WTC11 (cell line): ENCODE measurements at regions not wholly inside any gene's neighbourhood (a gene's known extent, or its start where the extent isn't known, plus 50 kb on each side); places are given as distances from the start of the nearest gene placed in this dataset.

Experiments
- ATAC-seq: fragments of 200-7000 bp; cut with Tn5 transposase; 2 replicates; pipeline ENCODE4 v1.10.0; 2021; ENCODE audit warnings: mild to moderate bottlenecking, moderate library complexity
- CTCF ChIA-PET: fragments of 300-600 bp; sonication (Branson Sonifier 250); formaldehyde crosslinking; loops from one replicate; lab custom pipeline; 2021; ENCODE audit warnings: antibody characterized with exemption; lab: Charles Lee
- POLR2A ChIA-PET: fragments of 350-600 bp; sonication (Branson Sonifier 250); formaldehyde crosslinking; loops from one replicate; lab custom pipeline; 2021; ENCODE audit warnings: antibody characterized with exemption; lab: Charles Lee
- DNase-seq: peaks from one replicate; pipeline ENCODE4 v3.0.0; 2021; ENCODE audit warnings: low spot score
- H3K27ac Mint-ChIP-seq: 2 replicates; pipeline ENCODE4 v1.8.0; 2021; ENCODE audit warnings: mixed read lengths
- H3K27me3 Mint-ChIP-seq: 2 replicates; pipeline ENCODE4 v1.8.0; 2021; ENCODE audit warnings: low read depth, mild to moderate bottlenecking, moderate library complexity, mixed read lengths
- H3K36me3 Mint-ChIP-seq: 2 replicates; pipeline ENCODE4 v1.8.0; 2021; ENCODE audit warnings: mixed read lengths
- H3K4me1 Mint-ChIP-seq: 2 replicates; pipeline ENCODE4 v1.8.0; 2022; ENCODE audit warnings: mixed read lengths
- H3K4me3 Mint-ChIP-seq: 2 replicates; pipeline ENCODE4 v1.8.0; 2021; ENCODE audit warnings: mild to moderate bottlenecking, moderate library complexity, mixed read lengths
- H3K9me3 Mint-ChIP-seq: 2 replicates; pipeline ENCODE4 v1.8.0; 2021; ENCODE audit warnings: mixed read lengths
- CREB1 ChIP-seq: sonication (generic); formaldehyde crosslinking; IDR thresholded peaks from 2 replicates; pipeline ENCODE4 v1.8.0; 2023; ENCODE audit warnings: mild to moderate bottlenecking, missing genetic modification reagents
- ELF4 ChIP-seq: sonication (generic); formaldehyde crosslinking; IDR thresholded peaks from 2 replicates; pipeline ENCODE4 v1.8.1; 2022; ENCODE audit warnings: low read depth, mild to moderate bottlenecking, moderate library complexity, missing genetic modification reagents
- EMX1 ChIP-seq: fragments of 250-450 bp; sonication (Bioruptor Pico); IDR thresholded peaks from 2 replicates; pipeline ENCODE4 v1.8.0; 2021; ENCODE audit warnings: mild to moderate bottlenecking
- JAZF1 ChIP-seq: fragments of 250-450 bp; sonication (Bioruptor Pico); IDR thresholded peaks from 2 replicates; pipeline ENCODE4 v1.9.0; 2021; ENCODE audit warnings: moderate library complexity, mild to moderate bottlenecking, inconsistent platforms
- JUN ChIP-seq: sonication (generic); formaldehyde crosslinking; IDR thresholded peaks from 2 replicates; pipeline ENCODE4 v1.8.0; 2023; ENCODE audit warnings: mild to moderate bottlenecking, missing genetic modification reagents
- MXD4 ChIP-seq: fragments of 250-450 bp; sonication (Bioruptor Pico); IDR thresholded peaks from 2 replicates; pipeline ENCODE4 v1.8.0; 2021; ENCODE audit warnings: mild to moderate bottlenecking, moderate library complexity, borderline replicate concordance
- NFE2L1 ChIP-seq: sonication (generic); formaldehyde crosslinking; IDR thresholded peaks from 2 replicates; pipeline ENCODE4 v1.8.1; 2023; ENCODE audit warnings: missing genetic modification reagents
- OVOL2 ChIP-seq: fragments of 250-450 bp; sonication (Bioruptor Pico); IDR thresholded peaks from 2 replicates; pipeline ENCODE4 v1.9.0; 2021; ENCODE audit warnings: mild to moderate bottlenecking, borderline replicate concordance
- RORB ChIP-seq: fragments of 250-450 bp; sonication (Bioruptor Pico); IDR thresholded peaks from 2 replicates; pipeline ENCODE4 v1.9.0; 2021; ENCODE audit warnings: mild to moderate bottlenecking
- SOX15 ChIP-seq: fragments of 250-450 bp; sonication (Bioruptor Pico); IDR thresholded peaks from 2 replicates; pipeline ENCODE4 v1.9.0; 2021; ENCODE audit warnings: mild to moderate bottlenecking
- TP53 ChIP-seq: sonication (generic); formaldehyde crosslinking; IDR thresholded peaks from 2 replicates; pipeline ENCODE4 v1.8.1; 2023; ENCODE audit warnings: mild to moderate bottlenecking, missing genetic modification reagents
- ZNF121 ChIP-seq: sonication (generic); formaldehyde crosslinking; IDR thresholded peaks from 2 replicates; pipeline ENCODE4 v1.8.0; 2023; ENCODE audit warnings: missing genetic modification reagents
- ZNF138 ChIP-seq: sonication (generic); formaldehyde crosslinking; conservative IDR thresholded peaks from 2 replicates; pipeline ENCODE4 v1.8.1; 2022; ENCODE audit warnings: mild to moderate bottlenecking, moderate library complexity, missing genetic modification reagents
- TF ChIP-seq, protein P1 (sequence below): fragments of 200-600 bp; IDR thresholded peaks from 2 replicates; pipeline ENCODE4 v1.8.0; 2022; ENCODE audit warnings: antibody characterized with exemption
- TF ChIP-seq, protein P2 (sequence below): sonication (generic); formaldehyde crosslinking; IDR thresholded peaks from 2 replicates; pipeline ENCODE4 v1.8.1; 2022; ENCODE audit warnings: low read depth, missing genetic modification reagents, borderline replicate concordance
- TF ChIP-seq, protein P3 (sequence below): sonication (generic); formaldehyde crosslinking; IDR thresholded peaks from 2 replicates; pipeline ENCODE4 v1.8.0; 2023; ENCODE audit warnings: missing genetic modification reagents
- TF ChIP-seq, protein P4 (sequence below): sonication (generic); formaldehyde crosslinking; IDR thresholded peaks from 2 replicates; pipeline ENCODE4 v1.8.1; 2022; ENCODE audit warnings: mild to moderate bottlenecking, missing genetic modification reagents, moderate library complexity, borderline replicate concordance
- TF ChIP-seq, protein P5 (sequence below): sonication (generic); formaldehyde crosslinking; IDR thresholded peaks from 2 replicates; pipeline ENCODE4 v1.8.0; 2022; ENCODE audit warnings: mild to moderate bottlenecking, missing genetic modification reagents
- TF ChIP-seq, protein P6 (sequence below): sonication (generic); formaldehyde crosslinking; IDR thresholded peaks from 2 replicates; pipeline ENCODE4 v1.8.1; 2023; ENCODE audit warnings: mild to moderate bottlenecking, missing genetic modification reagents

DNA sequence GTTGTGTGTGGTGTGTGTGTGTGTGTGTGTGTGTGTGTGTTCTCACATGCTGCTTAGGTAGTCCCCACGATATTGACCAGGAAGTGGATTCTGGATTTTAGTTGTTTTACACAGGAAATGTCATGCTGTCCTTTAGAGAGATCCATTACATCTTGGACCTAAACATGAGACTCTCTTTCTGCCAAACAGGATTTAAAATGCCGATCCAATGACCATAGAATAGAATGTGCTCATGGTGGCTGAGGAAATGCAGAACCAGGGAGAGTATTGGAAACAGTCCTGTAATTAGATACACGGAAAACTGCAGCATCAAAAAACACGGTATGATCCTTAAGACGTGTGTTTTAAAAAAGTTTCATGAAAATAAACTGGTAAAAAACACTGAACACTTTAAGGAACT lies 347.8 kb upstream of the FRG1 start:
- H3K27me3 Mint-ChIP-seq: no peaks in the 10 kb centered on the region
- H3K4me3 Mint-ChIP-seq: no peak overlapping the region
- TF ChIP-seq TP53 (CRISPR knock-in tag) (no peak), JUN (CRISPR knock-in tag) (no peak), ZNF138 (CRISPR knock-in tag) (no peak)
- TF ChIP-seq, protein P1, sequence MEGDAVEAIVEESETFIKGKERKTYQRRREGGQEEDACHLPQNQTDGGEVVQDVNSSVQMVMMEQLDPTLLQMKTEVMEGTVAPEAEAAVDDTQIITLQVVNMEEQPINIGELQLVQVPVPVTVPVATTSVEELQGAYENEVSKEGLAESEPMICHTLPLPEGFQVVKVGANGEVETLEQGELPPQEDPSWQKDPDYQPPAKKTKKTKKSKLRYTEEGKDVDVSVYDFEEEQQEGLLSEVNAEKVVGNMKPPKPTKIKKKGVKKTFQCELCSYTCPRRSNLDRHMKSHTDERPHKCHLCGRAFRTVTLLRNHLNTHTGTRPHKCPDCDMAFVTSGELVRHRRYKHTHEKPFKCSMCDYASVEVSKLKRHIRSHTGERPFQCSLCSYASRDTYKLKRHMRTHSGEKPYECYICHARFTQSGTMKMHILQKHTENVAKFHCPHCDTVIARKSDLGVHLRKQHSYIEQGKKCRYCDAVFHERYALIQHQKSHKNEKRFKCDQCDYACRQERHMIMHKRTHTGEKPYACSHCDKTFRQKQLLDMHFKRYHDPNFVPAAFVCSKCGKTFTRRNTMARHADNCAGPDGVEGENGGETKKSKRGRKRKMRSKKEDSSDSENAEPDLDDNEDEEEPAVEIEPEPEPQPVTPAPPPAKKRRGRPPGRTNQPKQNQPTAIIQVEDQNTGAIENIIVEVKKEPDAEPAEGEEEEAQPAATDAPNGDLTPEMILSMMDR: no peak
- TF ChIP-seq, protein P2, sequence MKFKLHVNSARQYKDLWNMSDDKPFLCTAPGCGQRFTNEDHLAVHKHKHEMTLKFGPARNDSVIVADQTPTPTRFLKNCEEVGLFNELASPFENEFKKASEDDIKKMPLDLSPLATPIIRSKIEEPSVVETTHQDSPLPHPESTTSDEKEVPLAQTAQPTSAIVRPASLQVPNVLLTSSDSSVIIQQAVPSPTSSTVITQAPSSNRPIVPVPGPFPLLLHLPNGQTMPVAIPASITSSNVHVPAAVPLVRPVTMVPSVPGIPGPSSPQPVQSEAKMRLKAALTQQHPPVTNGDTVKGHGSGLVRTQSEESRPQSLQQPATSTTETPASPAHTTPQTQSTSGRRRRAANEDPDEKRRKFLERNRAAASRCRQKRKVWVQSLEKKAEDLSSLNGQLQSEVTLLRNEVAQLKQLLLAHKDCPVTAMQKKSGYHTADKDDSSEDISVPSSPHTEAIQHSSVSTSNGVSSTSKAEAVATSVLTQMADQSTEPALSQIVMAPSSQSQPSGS: no peak
- TF ChIP-seq, protein P3, sequence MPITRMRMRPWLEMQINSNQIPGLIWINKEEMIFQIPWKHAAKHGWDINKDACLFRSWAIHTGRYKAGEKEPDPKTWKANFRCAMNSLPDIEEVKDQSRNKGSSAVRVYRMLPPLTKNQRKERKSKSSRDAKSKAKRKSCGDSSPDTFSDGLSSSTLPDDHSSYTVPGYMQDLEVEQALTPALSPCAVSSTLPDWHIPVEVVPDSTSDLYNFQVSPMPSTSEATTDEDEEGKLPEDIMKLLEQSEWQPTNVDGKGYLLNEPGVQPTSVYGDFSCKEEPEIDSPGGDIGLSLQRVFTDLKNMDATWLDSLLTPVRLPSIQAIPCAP (CRISPR knock-in tag): no peak
- TF ChIP-seq, all 79 proteins: peak for 0
- no peak for DNase-seq
- Mint-ChIP-seq H3K4me1 (no peaks in the 10 kb centered on the region), H3K36me3 (peaks cover 15% of the 10 kb centered on the region), H3K9me3 (peaks cover 52% of the 10 kb centered on the region), H3K27ac (no peak overlapping the region)
- CTCF ChIA-PET: no interaction called here
- POLR2A ChIA-PET: no interaction called here
- ATAC-seq: no peak

DNA sequence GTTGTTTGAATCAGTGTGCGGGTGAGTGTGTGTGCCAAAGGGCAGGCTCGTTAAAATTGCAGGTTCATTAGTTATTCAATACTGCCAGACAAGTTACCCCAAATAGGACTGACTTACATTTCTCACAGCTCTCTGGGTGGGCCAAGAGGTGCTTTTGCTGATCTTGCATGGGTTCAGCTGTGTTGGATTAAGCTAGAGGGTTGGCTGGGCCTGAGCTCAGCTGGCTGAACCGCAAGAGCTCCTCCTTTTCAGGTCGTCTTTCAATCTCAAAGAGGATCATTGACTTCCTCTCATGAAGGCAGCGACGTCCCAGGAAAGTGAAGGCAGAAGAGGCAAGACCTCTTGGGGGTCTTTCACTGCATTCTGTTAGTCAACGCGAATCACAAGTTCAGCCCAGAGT lies 343.3 kb upstream of the FRG1 start:
- TF ChIP-seq JAZF1 (no peak), ELF4 (CRISPR knock-in tag) (no peak), JUN (CRISPR knock-in tag) (no peak)
- H3K27me3 Mint-ChIP-seq: no peaks in the 10 kb centered on the region; the same call in 1 of the 2 replicates
- H3K9me3 Mint-ChIP-seq: peaks cover 52% of the 10 kb centered on the region
- no peak overlapping the region for H3K4me3 Mint-ChIP-seq
- ChIA-PET CTCF (no interaction called here), POLR2A (no interaction called here)
- peaks cover 24% of the 10 kb centered on the region for H3K36me3 Mint-ChIP-seq
- DNase-seq (no peak), ATAC-seq (no peak)
- no peak overlapping the region for H3K27ac Mint-ChIP-seq
- H3K4me1 Mint-ChIP-seq: no peaks in the 10 kb centered on the region

DNA sequence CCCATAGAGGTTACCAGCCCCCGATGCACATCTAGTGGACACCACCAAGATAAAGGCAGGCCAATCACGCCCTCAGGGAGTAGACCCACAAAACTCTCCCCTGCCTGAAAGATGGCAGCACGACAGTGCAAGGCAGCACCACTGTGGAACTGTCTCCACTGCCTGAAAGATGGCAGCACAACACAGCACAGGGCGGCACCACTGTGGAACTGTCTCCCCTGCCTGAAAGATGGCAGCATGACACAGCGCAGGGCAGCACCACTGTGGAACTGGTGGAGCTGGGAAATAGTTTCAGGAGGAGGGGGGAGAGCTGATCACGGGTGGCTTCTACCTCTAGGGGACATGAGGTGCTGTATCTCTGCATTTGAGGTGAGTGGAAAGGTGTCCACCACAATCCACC lies 340.4 kb upstream of the FRG1 start:
- peaks cover 24% of the 10 kb centered on the region for H3K36me3 Mint-ChIP-seq
- H3K27ac Mint-ChIP-seq: no peak overlapping the region
- H3K9me3 Mint-ChIP-seq: peaks cover 46% of the 10 kb centered on the region
- no peak for ATAC-seq
- H3K4me1 Mint-ChIP-seq: peaks cover 4% of the 10 kb centered on the region
- ChIA-PET CTCF (no interaction called here), POLR2A (no interaction called here)
- no peak for DNase-seq
- no peak overlapping the region for H3K4me3 Mint-ChIP-seq
- TF ChIP-seq OVOL2: no peak
- no peak for TF ChIP-seq NFE2L1 (CRISPR knock-in tag)
- H3K27me3 Mint-ChIP-seq: no peaks in the 10 kb centered on the region; the same call in 1 of the 2 replicates

DNA sequence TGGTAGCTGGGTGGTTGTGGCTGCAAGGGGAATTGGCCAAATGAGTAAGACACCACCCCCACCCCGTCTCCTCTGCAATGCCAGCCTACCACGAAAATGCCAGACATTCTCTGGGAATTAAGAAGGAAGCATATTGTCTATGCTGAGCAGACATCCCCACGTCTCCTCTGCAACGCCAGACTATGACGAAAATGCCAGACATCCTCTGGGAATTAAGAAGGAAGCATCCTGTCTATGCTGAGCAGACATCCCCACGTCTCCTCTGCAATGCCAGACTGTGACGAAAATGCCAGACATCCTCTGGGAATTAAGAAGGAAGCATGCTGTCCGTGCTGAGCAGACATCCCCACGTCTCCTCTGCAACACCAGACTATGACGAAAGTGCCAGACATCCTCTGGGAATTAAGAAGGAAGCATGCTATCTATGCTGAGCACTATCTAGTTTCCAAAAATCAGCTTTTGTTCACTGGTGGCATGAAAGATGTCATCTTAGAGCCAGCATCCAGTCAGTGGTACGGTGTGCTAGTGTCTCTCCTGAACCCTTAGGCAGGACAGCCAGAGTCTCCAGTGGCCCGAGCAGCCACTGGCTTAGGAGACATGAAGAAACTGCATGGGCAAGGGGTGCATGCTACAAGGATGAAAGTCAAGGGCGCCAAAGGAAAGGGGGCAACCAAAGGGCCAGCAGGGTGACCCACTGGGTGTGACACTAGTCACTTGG lies 339.8 kb upstream of the FRG1 start:
- H3K4me3 Mint-ChIP-seq: no peak overlapping the region
- ATAC-seq: no peak
- no peaks in the 10 kb centered on the region; the same call in 1 of the 2 replicates for H3K27me3 Mint-ChIP-seq
- peaks cover 4% of the 10 kb centered on the region for H3K4me1 Mint-ChIP-seq
- H3K36me3 Mint-ChIP-seq: peaks cover 24% of the 10 kb centered on the region
- H3K27ac Mint-ChIP-seq: no peak overlapping the region
- peaks cover 50% of the 10 kb centered on the region for H3K9me3 Mint-ChIP-seq
- no peak for DNase-seq
- CTCF ChIA-PET: no interaction called here
- POLR2A ChIA-PET: no interaction called here
- TF ChIP-seq, protein P4, sequence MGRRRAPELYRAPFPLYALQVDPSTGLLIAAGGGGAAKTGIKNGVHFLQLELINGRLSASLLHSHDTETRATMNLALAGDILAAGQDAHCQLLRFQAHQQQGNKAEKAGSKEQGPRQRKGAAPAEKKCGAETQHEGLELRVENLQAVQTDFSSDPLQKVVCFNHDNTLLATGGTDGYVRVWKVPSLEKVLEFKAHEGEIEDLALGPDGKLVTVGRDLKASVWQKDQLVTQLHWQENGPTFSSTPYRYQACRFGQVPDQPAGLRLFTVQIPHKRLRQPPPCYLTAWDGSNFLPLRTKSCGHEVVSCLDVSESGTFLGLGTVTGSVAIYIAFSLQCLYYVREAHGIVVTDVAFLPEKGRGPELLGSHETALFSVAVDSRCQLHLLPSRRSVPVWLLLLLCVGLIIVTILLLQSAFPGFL: no peak
- TF ChIP-seq RORB (no peak), ZNF138 (CRISPR knock-in tag) (no peak), OVOL2 (no peak), CREB1 (CRISPR knock-in tag) (no peak), EMX1 (no peak), MXD4 (no peak), ZNF121 (CRISPR knock-in tag) (no peak), SOX15 (CRISPR knock-in tag) (no peak), ELF4 (CRISPR knock-in tag) (no peak)
- TF ChIP-seq, protein P5, sequence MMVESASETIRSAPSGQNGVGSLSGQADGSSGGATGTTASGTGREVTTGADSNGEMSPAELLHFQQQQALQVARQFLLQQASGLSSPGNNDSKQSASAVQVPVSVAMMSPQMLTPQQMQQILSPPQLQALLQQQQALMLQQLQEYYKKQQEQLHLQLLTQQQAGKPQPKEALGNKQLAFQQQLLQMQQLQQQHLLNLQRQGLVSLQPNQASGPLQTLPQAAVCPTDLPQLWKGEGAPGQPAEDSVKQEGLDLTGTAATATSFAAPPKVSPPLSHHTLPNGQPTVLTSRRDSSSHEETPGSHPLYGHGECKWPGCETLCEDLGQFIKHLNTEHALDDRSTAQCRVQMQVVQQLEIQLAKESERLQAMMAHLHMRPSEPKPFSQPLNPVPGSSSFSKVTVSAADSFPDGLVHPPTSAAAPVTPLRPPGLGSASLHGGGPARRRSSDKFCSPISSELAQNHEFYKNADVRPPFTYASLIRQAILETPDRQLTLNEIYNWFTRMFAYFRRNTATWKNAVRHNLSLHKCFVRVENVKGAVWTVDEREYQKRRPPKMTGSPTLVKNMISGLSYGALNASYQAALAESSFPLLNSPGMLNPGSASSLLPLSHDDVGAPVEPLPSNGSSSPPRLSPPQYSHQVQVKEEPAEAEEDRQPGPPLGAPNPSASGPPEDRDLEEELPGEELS (CRISPR knock-in tag): no peak
- TF ChIP-seq, protein P6, sequence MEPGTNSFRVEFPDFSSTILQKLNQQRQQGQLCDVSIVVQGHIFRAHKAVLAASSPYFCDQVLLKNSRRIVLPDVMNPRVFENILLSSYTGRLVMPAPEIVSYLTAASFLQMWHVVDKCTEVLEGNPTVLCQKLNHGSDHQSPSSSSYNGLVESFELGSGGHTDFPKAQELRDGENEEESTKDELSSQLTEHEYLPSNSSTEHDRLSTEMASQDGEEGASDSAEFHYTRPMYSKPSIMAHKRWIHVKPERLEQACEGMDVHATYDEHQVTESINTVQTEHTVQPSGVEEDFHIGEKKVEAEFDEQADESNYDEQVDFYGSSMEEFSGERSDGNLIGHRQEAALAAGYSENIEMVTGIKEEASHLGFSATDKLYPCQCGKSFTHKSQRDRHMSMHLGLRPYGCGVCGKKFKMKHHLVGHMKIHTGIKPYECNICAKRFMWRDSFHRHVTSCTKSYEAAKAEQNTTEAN (CRISPR knock-in tag): no peak
